IMR-90 (cell line): ENCODE measurements at regions not wholly inside any gene's neighbourhood (a gene's known extent, or its start where the extent isn't known, plus 50 kb on each side); places are given as distances from the start of the nearest gene placed in this dataset.

ENCODE experiments used
- ATAC-seq: fragments of 200-7000 bp; cut with Tn5 transposase; 2 replicates; pipeline ENCODE4 v1.9.1; 2020; ENCODE audit warnings: low read depth, mild to moderate bottlenecking, moderate library complexity
- BruUV-seq: library from RNA; stranded (reverse); fragments of 400-500 nt; replicated peaks from 2 replicates; lab custom pipeline; 2021; lab: Mats Ljungman, UMichigan
- CTCF ChIA-PET: fragments of 300-600 bp; formaldehyde crosslinking; extraction: SDS; loops from one replicate; lab custom pipeline; 2021; ENCODE audit warnings: antibody characterized with exemption; lab: Yijun Ruan, JAX
- POLR2A ChIA-PET: fragments of 300-600 bp; sonication (Branson Sonifier 250); formaldehyde crosslinking; loops from one replicate; lab custom pipeline; 2022; ENCODE audit warnings: antibody characterized with exemption; ENCODE audit not compliant: unreplicated experiment; lab: Charles Lee
- DNase-seq: peaks from one replicate; pipeline ENCODE4 v3.0.0; 2013
- H2AFZ ChIP-seq: replicated peaks from 2 replicates; pipeline ENCODE3; 2013; ENCODE audit warnings: low read length, mild to moderate bottlenecking; ENCODE audit not compliant: poor library complexity
- H2AK5ac ChIP-seq: 2 replicates; pipeline ENCODE4 v1.6.1; 2013; ENCODE audit warnings: low read depth, low read length, inconsistent platforms
- H2AK9ac ChIP-seq: replicated peaks from 2 replicates; pipeline ENCODE3; 2013; ENCODE audit warnings: mild to moderate bottlenecking, low read depth, low read length, moderate library complexity; ENCODE audit not compliant: poor library complexity
- H2BK120ac ChIP-seq: 2 replicates; pipeline ENCODE4 v1.6.1; 2013; ENCODE audit warnings: low read depth, low read length, inconsistent platforms
- H2BK15ac ChIP-seq: 3 replicates; pipeline ENCODE4 v1.6.1; 2013; ENCODE audit warnings: low read depth, low read length, inconsistent platforms
- H2BK20ac ChIP-seq: 2 replicates; pipeline ENCODE4 v1.6.1; 2013; ENCODE audit warnings: low read depth, mild to moderate bottlenecking, inconsistent platforms, low read length, moderate library complexity
- H2BK5ac ChIP-seq: 2 replicates; pipeline ENCODE4 v1.6.1; 2013; ENCODE audit warnings: mild to moderate bottlenecking, low read depth, low read length, inconsistent platforms; ENCODE audit not compliant: poor library complexity, severe bottlenecking
- H3K14ac ChIP-seq: replicated peaks from 2 replicates; pipeline ENCODE4 v1.6.1; 2013; ENCODE audit warnings: low read depth, low read length, inconsistent platforms
- H3K18ac ChIP-seq: 2 replicates; pipeline ENCODE4 v1.6.1; 2013; ENCODE audit warnings: low read depth, low read length, control low read depth
- H3K23ac ChIP-seq: 2 replicates; pipeline ENCODE4 v1.6.1; 2013; ENCODE audit warnings: low read depth, low read length, inconsistent platforms
- H3K27ac ChIP-seq: 2 replicates; pipeline ENCODE4 v1.5.1; 2013; ENCODE audit warnings: mild to moderate bottlenecking, control low read depth, low read length; ENCODE audit not compliant: insufficient read depth
- H3K27me3 ChIP-seq: 2 replicates; pipeline ENCODE4 v1.6.1; 2013; ENCODE audit warnings: low read length; ENCODE audit not compliant: control insufficient read depth, insufficient read depth
- H3K36me3 ChIP-seq: 2 replicates; pipeline ENCODE4 v1.6.1; 2013; ENCODE audit warnings: low read length, mixed read lengths; ENCODE audit not compliant: control insufficient read depth, insufficient read depth
- H3K4ac ChIP-seq: 2 replicates; pipeline ENCODE4 v1.6.1; 2013; ENCODE audit warnings: low read depth, low read length, inconsistent platforms
- H3K4me1 ChIP-seq: 2 replicates; pipeline ENCODE4 v1.6.1; 2013; ENCODE audit warnings: low read length, mixed read lengths; ENCODE audit not compliant: control insufficient read depth, insufficient read depth
- H3K4me2 ChIP-seq: 2 replicates; pipeline ENCODE4 v1.6.1; 2013; ENCODE audit warnings: low read depth, mild to moderate bottlenecking, control low read depth, low read length, moderate library complexity
- H3K4me3 ChIP-seq: 2 replicates; pipeline ENCODE4 v1.5.1; 2013; ENCODE audit warnings: low read depth, mild to moderate bottlenecking, control low read depth, low read length, moderate library complexity; ENCODE audit not compliant: insufficient read depth
- H3K56ac ChIP-seq: 2 replicates; pipeline ENCODE4 v1.6.1; 2013; ENCODE audit warnings: low read length, inconsistent platforms; ENCODE audit not compliant: insufficient read depth; ENCODE audit errors: extremely low read depth
- H3K79me1 ChIP-seq, 2 experiments: 2 replicates each; pipeline ENCODE4 v1.6.1; 2013; ENCODE audit warnings: low read length in 2 of 2, inconsistent platforms in 1 of 2, low read depth in 1 of 2
- H3K9ac ChIP-seq: 2 replicates; pipeline ENCODE4 v1.6.1; 2013; ENCODE audit warnings: low read depth, low read length, control low read depth
- H3K9me1 ChIP-seq: 2 replicates; pipeline ENCODE4 v1.6.1; 2013; ENCODE audit warnings: low read length, inconsistent platforms; ENCODE audit not compliant: insufficient read depth
- H3K9me3 ChIP-seq: 2 replicates; pipeline ENCODE4 v1.6.1; 2013; ENCODE audit warnings: low read length; ENCODE audit not compliant: control insufficient read depth, insufficient read depth
- H4K20me1 ChIP-seq: 2 replicates; pipeline ENCODE4 v1.6.1; 2013; ENCODE audit warnings: low read length, inconsistent platforms; ENCODE audit not compliant: insufficient read depth
- H4K5ac ChIP-seq: 2 replicates; pipeline ENCODE4 v1.6.1; 2013; ENCODE audit warnings: mild to moderate bottlenecking, low read depth, low read length, control low read depth
- H4K8ac ChIP-seq, 2 experiments: 2 replicates each; pipeline ENCODE4 v1.6.1; 2013; ENCODE audit warnings: low read depth in 2 of 2, low read length in 2 of 2, control low read depth in 1 of 2, inconsistent platforms in 1 of 2
- H4K91ac ChIP-seq: 2 replicates; pipeline ENCODE4 v1.6.1; 2013; ENCODE audit warnings: low read depth, low read length, inconsistent platforms; ENCODE audit not compliant: insufficient read depth
- BHLHE40 ChIP-seq: fragments of 150-350 bp; IDR thresholded peaks from 2 replicates; pipeline ENCODE4 v1.6.1; 2016; ENCODE audit warnings: mild to moderate bottlenecking, low read depth, low read length
- CEBPB ChIP-seq: IDR thresholded peaks from 2 replicates; pipeline ENCODE4 v1.6.1; 2012; ENCODE audit warnings: low read depth, low read length, improper control_type of control experiment
- CHD1 ChIP-seq: IDR thresholded peaks from 2 replicates; pipeline ENCODE4 v1.6.1; 2012; ENCODE audit warnings: low read depth, low read length, improper control_type of control experiment
- FOS ChIP-seq: fragments of 150-350 bp; IDR thresholded peaks from 2 replicates; pipeline ENCODE4 v1.6.1; 2016; ENCODE audit warnings: low read depth, low read length
- MAFK ChIP-seq: IDR thresholded peaks from 2 replicates; pipeline ENCODE4 v1.6.1; 2012; ENCODE audit warnings: low read depth, low read length, improper control_type of control experiment
- MXI1 ChIP-seq: IDR thresholded peaks from 2 replicates; pipeline ENCODE4 v1.6.1; 2012; ENCODE audit warnings: low read depth, mild to moderate bottlenecking, low read length, moderate library complexity, borderline replicate concordance
- NFE2L2 ChIP-seq: fragments of 150-350 bp; IDR thresholded peaks from 2 replicates; pipeline ENCODE4 v1.6.1; 2016; ENCODE audit warnings: low read depth, mild to moderate bottlenecking, low read length
- POLR2A ChIP-seq: IDR thresholded peaks from 2 replicates; pipeline ENCODE4 v1.6.1; 2012; ENCODE audit warnings: mild to moderate bottlenecking, low read depth, low read length
- RAD21 ChIP-seq: IDR thresholded peaks from 2 replicates; pipeline ENCODE4 v1.6.1; 2012; ENCODE audit warnings: low read length, improper control_type of control experiment
- RCOR1 ChIP-seq: IDR thresholded peaks from 2 replicates; pipeline ENCODE4 v1.6.1; 2012; ENCODE audit warnings: mild to moderate bottlenecking, low read length, improper control_type of control experiment; ENCODE audit not compliant: insufficient replicate concordance
- RFX5 ChIP-seq: IDR thresholded peaks from 2 replicates; pipeline ENCODE4 v1.8.0; 2012; ENCODE audit warnings: low read depth, mild to moderate bottlenecking, low read length, moderate library complexity
- WGBS, 2 experiments: methylation state at CpG; one replicate each; pipeline versions ENCODE4 v1.1.5 to v1.1.7; 2013; ENCODE audit warnings: missing lambda C conversion rate in 2 of 2; ENCODE audit not compliant: insufficient read length in 1 of 2; ENCODE audit errors: extremely low coverage in 2 of 2; 5-methylcytosine and 5-hydroxymethylcytosine counted together
- dilution Hi-C: fragments of 300-500 bp; cut with HindIII; formaldehyde crosslinking; loops from one replicate; pipeline ENCODE4 v1.14.3; 2018; ENCODE audit warnings: low sequenced_read_pairs; ENCODE audit not compliant: unreplicated experiment
- in situ Hi-C: fragments of 300-500 bp; cut with MboI; formaldehyde crosslinking; loops from 3 replicates; pipeline ENCODE4 v1.14.3; 2019; ENCODE audit warnings: low sequenced_read_pairs, inconsistent platforms, mixed read lengths
- intact Hi-C: fragments of 100-400 bp; cut with micrococcal nuclease; formaldehyde crosslinking; loops from 2 replicates; pipeline ENCODE4 v1.10.0; 2022
- TF ChIP-seq, protein P1 (sequence below): conservative IDR thresholded peaks from 2 replicates; pipeline ENCODE4 v1.5.1; 2012; ENCODE audit warnings: mild to moderate bottlenecking, low read depth, low read length, improper control_type of control experiment

DNA sequence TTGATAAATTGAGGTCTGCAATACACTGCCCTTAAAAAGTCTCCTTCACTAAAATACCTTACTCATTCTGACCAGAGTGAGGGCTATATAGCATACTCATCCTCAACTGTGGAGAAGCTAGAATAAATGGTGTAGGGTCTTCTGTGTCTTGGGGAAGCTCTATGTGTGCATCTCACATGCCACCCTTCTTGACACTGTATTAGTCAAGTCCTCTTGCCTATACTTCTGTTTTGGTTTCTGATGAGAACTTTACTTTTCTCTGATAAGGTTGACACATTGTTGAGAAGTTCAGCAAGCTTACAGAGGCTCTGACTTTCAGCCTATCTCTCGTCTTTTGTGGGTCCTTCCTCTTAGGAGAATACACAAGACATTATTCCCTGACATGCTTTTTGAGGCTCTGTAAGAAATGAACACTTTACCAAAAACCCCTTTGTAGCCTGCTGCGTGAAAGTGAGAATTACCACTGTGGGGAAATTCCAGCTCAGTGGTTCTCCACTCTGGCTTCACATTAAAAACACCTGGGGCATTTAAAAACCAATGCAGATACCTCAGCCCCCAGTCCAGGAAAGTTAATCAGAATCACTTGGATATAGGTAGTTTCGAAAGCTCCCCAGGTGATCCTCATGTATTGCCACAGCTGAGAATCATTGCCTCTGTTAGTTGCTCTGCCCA, 372.1 kb upstream of the HS3ST5 start:
- Histone ChIP-seq H4K20me1 (no peaks in the 10 kb centered on the region), H3K4me3 (no peak overlapping the region), H2BK15ac (no peak overlapping the region), H2BK5ac (no peak overlapping the region), H3K9me3 (peaks cover 6% of the 10 kb centered on the region), H4K8ac (no peak overlapping the region), H3K4me2 (no peak overlapping the region), H2AFZ (no peak overlapping the region), H3K36me3 (no peaks in the 10 kb centered on the region), H3K27ac (no peak overlapping the region), H2BK20ac (no peak overlapping the region), H4K91ac (no peak overlapping the region), H3K4ac (no peak overlapping the region), H3K4me1 (no peaks in the 10 kb centered on the region), H4K5ac (no peak overlapping the region), H3K23ac (no peak overlapping the region), H2BK120ac (no peak overlapping the region), H2AK5ac (no peak overlapping the region), H3K56ac (no peak overlapping the region), H3K9ac (no peak overlapping the region), H3K9me1 (no peaks in the 10 kb centered on the region), H2AK9ac (no peak overlapping the region), H3K18ac (no peak overlapping the region), H3K14ac (no peak overlapping the region), H3K79me1 (no peaks in the 10 kb centered on the region), H3K27me3 (no peaks in the 10 kb centered on the region)
- in situ Hi-C loops (no loop called here), dilution Hi-C loops (no loop called here), intact Hi-C loops (no loop called here)
- ATAC-seq (no peak), DNase-seq (no peak)
- WGBS, 2 experiments, result no CpG with 5 or more reads among the region's 3 CpGs
- ChIA-PET POLR2A (no interaction called here), CTCF (interaction anchor here (0.6 kb wide), 1 partner anchor 35 kb away, joined by 3 read pairs; no protein-coding TSS in a partner anchor)
- TF ChIP-seq, protein P1, sequence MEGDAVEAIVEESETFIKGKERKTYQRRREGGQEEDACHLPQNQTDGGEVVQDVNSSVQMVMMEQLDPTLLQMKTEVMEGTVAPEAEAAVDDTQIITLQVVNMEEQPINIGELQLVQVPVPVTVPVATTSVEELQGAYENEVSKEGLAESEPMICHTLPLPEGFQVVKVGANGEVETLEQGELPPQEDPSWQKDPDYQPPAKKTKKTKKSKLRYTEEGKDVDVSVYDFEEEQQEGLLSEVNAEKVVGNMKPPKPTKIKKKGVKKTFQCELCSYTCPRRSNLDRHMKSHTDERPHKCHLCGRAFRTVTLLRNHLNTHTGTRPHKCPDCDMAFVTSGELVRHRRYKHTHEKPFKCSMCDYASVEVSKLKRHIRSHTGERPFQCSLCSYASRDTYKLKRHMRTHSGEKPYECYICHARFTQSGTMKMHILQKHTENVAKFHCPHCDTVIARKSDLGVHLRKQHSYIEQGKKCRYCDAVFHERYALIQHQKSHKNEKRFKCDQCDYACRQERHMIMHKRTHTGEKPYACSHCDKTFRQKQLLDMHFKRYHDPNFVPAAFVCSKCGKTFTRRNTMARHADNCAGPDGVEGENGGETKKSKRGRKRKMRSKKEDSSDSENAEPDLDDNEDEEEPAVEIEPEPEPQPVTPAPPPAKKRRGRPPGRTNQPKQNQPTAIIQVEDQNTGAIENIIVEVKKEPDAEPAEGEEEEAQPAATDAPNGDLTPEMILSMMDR, result no peak
- TF ChIP-seq MAFK (no peak), POLR2A (no peak), BHLHE40 (no peak), RAD21 (no peak), CEBPB (no peak), RCOR1 (no peak), NFE2L2 (no peak), MXI1 (no peak), FOS (no peak), RFX5 (no peak), CHD1 (no peak)
- BruUV-seq, result no TSS peak
